ENCODE measurements at regions not wholly inside any gene's neighbourhood (a gene's known extent, or its start where the extent isn't known, plus 50 kb on each side); places are given as distances from the start of the nearest gene placed in this dataset.

DNA sequence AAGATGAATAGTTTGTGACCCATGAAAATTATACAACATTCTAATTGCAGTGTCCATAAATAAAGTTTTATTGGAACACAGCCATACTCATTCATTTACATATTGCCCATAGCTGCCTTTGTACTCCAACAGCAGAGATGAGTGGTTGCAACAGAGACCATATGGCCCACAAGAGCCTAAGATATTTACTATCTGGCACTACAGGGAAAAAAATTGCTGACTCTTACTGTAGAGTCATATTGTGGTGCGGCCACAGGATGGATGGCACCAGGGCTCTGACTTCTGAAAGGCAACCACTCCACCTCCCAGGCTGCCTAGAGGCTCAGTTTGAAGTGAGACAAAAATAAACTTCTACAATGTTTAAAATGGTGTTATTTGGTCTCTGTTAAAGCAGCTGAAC, 404.0 kb upstream of the ATP5MC3 start:
- Histone ChIP-seq H3K9me3 (ENCODE audit: control insufficient read depth, insufficient read depth, low read length) (no peaks in the 10 kb centered on the region), H3K4me3 (ENCODE audit: low read depth, low read length) (no peak overlapping the region), H3K27ac (ENCODE audit: low read depth, low read length) (no peak overlapping the region), H3K36me3 (ENCODE audit: control insufficient read depth, insufficient read depth, low read length) (no peaks in the 10 kb centered on the region), H3K27me3 (ENCODE audit: control insufficient read depth, insufficient read depth, low read length) (no peaks in the 10 kb centered on the region), H3K9ac (ENCODE audit: low read depth, low read length) (no peak overlapping the region), H3K4me1 (ENCODE audit: control insufficient read depth, insufficient read depth, low read length) (no peaks in the 10 kb centered on the region)

DNA sequence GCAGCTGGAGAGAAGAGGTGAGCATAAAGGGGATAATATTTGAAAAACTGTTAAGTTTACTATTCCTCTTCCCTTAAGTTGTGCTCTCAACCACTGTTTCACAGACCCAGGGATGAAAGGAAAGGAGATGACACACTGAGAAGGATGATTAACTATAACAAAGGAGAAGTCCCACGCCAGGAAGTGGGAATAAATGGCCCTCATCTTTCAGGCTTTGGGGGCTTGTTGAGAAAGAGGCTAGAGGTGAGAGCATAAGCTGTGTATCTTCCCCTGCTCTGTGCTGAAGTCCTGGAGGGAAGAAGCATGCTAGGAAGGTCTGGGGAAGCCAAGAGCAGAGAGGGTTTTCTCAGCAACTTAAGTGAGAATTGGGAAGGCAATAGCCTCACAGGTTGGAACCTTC, 399.1 kb upstream of the ATP5MC3 start:
- Histone ChIP-seq H3K27me3 (ENCODE audit: control insufficient read depth, insufficient read depth, low read length) (no peaks in the 10 kb centered on the region), H3K9ac (ENCODE audit: low read depth, low read length) (no peak overlapping the region), H3K27ac (ENCODE audit: low read depth, low read length) (no peak overlapping the region), H3K4me1 (ENCODE audit: control insufficient read depth, insufficient read depth, low read length) (no peaks in the 10 kb centered on the region), H3K4me3 (ENCODE audit: low read depth, low read length) (no peak overlapping the region), H3K9me3 (ENCODE audit: control insufficient read depth, insufficient read depth, low read length) (no peaks in the 10 kb centered on the region), H3K36me3 (ENCODE audit: control insufficient read depth, insufficient read depth, low read length) (no peaks in the 10 kb centered on the region)

DNA sequence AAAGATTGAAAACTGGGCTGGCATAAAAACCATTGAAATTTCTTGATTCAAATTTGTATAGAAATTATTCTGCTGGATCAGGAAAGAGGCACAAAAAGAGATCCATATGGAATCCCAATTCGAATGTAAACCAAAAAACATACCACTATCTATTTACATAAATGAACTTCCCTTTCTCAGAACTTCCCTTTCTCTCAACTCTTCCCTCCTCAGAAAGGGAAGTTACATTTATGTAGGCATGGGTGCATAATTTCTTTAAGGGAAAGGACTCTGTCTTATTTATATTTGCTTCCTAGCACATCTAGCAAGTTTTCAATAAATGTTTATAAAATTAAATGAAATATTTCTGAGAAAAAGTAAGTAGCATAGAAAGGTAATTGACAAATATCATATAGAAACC, 398.1 kb upstream of the ATP5MC3 start:
- Histone ChIP-seq H3K27ac (ENCODE audit: low read depth, low read length) (no peak overlapping the region), H3K4me3 (ENCODE audit: low read depth, low read length) (no peak overlapping the region), H3K9me3 (ENCODE audit: control insufficient read depth, insufficient read depth, low read length) (no peaks in the 10 kb centered on the region), H3K9ac (ENCODE audit: low read depth, low read length) (no peak overlapping the region), H3K36me3 (ENCODE audit: control insufficient read depth, insufficient read depth, low read length) (no peaks in the 10 kb centered on the region), H3K4me1 (ENCODE audit: control insufficient read depth, insufficient read depth, low read length) (no peaks in the 10 kb centered on the region), H3K27me3 (ENCODE audit: control insufficient read depth, insufficient read depth, low read length) (no peaks in the 10 kb centered on the region)

DNA sequence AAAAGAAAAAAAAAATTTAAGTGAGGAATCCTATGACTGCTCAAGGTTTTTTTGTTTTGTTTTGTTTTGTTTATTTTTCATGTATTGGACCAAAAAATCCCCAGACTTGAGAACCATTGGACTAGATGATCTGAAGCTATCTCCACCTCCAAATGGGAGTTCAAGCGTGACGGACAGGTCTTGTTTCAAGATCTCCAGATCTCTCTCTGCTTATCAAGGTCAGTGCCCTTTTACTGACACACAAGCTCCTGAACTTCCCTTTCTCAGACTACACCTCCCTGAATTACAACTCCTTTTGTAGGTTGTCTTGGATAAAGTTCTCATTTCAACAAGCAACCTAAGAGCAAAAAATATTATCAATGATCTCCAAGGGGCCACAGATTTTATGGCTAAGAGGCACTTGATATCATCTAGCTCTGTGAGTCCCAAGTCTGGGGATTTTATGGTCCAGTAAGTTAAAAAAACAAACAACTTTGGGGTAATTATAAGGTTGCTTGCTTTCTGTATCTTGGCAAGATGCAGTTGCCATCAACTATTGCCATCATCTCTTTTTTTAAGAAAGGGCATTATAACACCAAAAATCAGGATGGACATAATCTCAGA, 396.0 kb upstream of the ATP5MC3 start:
- no peak overlapping the region for H3K27ac ChIP-seq (ENCODE audit: low read depth, low read length)
- H3K9ac ChIP-seq (ENCODE audit: low read depth, low read length): no peak overlapping the region
- no peaks in the 10 kb centered on the region for H3K4me1 ChIP-seq (ENCODE audit: control insufficient read depth, insufficient read depth, low read length)
- no peaks in the 10 kb centered on the region for H3K36me3 ChIP-seq (ENCODE audit: control insufficient read depth, insufficient read depth, low read length)
- H3K9me3 ChIP-seq (ENCODE audit: control insufficient read depth, insufficient read depth, low read length): no peaks in the 10 kb centered on the region
- H3K27me3 ChIP-seq (ENCODE audit: control insufficient read depth, insufficient read depth, low read length): no peaks in the 10 kb centered on the region
- no peak overlapping the region for H3K4me3 ChIP-seq (ENCODE audit: low read depth, low read length)

DNA sequence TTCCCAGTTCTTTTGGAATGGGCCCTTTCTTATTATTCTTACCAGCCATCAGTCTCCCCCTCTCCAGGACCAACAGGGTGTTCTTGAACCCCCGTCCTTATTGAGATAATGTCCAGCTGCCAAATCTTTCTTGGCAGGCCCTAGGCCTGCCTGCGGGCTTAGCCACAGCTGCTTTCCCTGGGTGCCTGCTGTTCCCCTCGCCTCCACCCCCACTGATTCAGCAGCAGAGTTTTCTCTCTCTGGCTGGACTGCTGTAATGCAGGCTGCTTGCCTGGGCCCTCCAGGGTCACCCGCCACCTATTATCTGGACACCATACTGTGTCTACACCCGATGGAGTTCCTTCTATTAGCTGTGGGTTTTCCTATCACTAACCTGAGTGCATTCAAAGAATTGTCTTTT, 395.4 kb upstream of the ATP5MC3 start:
- Histone ChIP-seq H3K9me3 (ENCODE audit: control insufficient read depth, insufficient read depth, low read length) (no peaks in the 10 kb centered on the region), H3K9ac (ENCODE audit: low read depth, low read length) (no peak overlapping the region), H3K36me3 (ENCODE audit: control insufficient read depth, insufficient read depth, low read length) (no peaks in the 10 kb centered on the region), H3K27me3 (ENCODE audit: control insufficient read depth, insufficient read depth, low read length) (no peaks in the 10 kb centered on the region), H3K4me1 (ENCODE audit: control insufficient read depth, insufficient read depth, low read length) (no peaks in the 10 kb centered on the region), H3K27ac (ENCODE audit: low read depth, low read length) (no peak overlapping the region), H3K4me3 (ENCODE audit: low read depth, low read length) (no peak overlapping the region)

DNA sequence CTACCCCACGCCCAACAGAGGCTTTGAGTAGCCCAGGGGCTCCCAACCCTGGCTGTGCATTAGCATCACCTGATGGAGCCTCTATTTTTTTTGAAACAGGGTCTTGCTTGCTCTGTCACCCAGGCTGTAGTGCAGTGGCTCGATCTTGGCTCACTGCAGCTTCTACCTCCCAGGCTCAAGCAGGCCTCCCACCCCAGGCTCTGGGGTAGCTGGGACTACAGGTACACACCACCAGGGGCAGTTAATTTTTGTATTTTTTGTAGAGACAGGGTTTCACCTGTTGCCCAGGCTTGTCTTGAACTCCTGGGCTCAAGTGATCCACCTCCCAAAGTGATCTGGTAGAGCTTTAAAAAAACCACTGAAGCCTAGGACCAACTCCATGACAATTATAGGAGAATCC, 394.8 kb upstream of the ATP5MC3 start:
- Histone ChIP-seq H3K9me3 (ENCODE audit: control insufficient read depth, insufficient read depth, low read length) (no peaks in the 10 kb centered on the region), H3K27ac (ENCODE audit: low read depth, low read length) (no peak overlapping the region), H3K27me3 (ENCODE audit: control insufficient read depth, insufficient read depth, low read length) (no peaks in the 10 kb centered on the region), H3K36me3 (ENCODE audit: control insufficient read depth, insufficient read depth, low read length) (no peaks in the 10 kb centered on the region), H3K9ac (ENCODE audit: low read depth, low read length) (no peak overlapping the region), H3K4me3 (ENCODE audit: low read depth, low read length) (no peak overlapping the region), H3K4me1 (ENCODE audit: control insufficient read depth, insufficient read depth, low read length) (no peaks in the 10 kb centered on the region)

DNA sequence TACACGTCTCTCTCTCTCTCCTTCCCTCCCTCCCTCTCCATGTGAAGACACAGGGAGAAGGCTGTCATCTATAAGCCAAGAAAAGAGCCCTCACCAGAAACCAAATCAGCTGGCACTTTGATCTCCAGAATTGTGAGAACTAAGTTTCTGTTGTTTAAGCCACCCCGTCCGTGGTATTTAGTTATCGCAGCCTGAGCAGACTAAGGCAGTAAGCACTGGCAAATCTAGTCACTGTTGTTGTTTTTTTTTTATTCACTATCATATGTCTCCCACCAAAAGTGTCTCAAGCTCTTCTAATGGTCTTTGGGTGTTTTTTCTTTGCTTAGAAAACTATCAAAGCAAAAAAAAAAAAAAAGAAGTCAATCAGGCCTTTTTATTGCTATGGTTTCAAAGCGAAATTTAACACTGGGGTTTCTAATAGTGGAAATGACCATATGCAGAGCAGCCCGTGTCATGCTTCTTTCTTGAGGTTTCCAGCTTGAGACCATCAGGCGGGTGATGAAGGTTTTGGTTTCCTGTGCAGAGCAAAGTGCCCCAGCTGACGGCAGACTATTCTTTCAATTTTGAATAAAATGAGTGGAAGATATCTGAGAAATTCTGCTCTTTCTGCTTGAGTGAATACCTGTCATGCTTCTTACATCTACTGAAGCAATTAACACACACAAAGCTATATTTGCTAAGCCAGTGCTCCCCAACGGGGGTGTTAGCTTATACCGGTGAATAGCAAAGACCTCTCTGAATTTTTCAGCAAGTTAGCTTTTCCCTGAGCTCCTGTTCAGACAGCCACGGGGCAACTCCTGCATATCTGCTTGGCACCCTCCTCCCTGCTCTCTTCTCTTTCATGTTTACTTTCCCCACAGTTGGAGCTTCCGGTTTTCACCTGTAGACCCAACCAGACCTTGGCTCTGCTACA, 394.1 kb upstream of the ATP5MC3 start:
- no peaks in the 10 kb centered on the region for H3K9me3 ChIP-seq (ENCODE audit: control insufficient read depth, insufficient read depth, low read length)
- no peaks in the 10 kb centered on the region for H3K36me3 ChIP-seq (ENCODE audit: control insufficient read depth, insufficient read depth, low read length)
- H3K9ac ChIP-seq (ENCODE audit: low read depth, low read length): no peak overlapping the region
- no peaks in the 10 kb centered on the region for H3K27me3 ChIP-seq (ENCODE audit: control insufficient read depth, insufficient read depth, low read length)
- H3K4me1 ChIP-seq (ENCODE audit: control insufficient read depth, insufficient read depth, low read length): no peaks in the 10 kb centered on the region
- H3K27ac ChIP-seq (ENCODE audit: low read depth, low read length): no peak overlapping the region
- no peak overlapping the region for H3K4me3 ChIP-seq (ENCODE audit: low read depth, low read length)

DNA sequence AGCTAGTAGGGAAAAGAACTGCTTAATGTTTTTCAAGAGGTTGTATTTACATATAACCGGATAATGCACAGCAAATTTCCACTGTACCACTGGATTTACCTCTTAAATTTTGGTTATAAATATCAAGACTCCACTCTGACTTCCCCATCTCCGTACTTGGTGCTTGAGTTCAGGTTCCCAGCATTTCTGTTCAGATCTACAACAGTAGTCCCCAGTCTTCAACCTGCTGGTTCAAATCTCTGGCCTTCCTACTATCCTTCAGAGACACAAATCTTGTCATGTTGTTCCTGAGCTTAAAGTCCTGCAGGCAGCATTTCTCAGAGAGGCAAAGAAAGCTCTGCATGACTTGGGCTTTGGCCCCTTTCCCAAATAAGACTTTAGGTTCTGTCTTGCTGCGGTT, 392.6 kb upstream of the ATP5MC3 start:
- H3K27ac ChIP-seq (ENCODE audit: low read depth, low read length): no peak overlapping the region
- no peaks in the 10 kb centered on the region for H3K27me3 ChIP-seq (ENCODE audit: control insufficient read depth, insufficient read depth, low read length)
- H3K4me1 ChIP-seq (ENCODE audit: control insufficient read depth, insufficient read depth, low read length): no peaks in the 10 kb centered on the region
- H3K9me3 ChIP-seq (ENCODE audit: control insufficient read depth, insufficient read depth, low read length): no peaks in the 10 kb centered on the region
- H3K4me3 ChIP-seq (ENCODE audit: low read depth, low read length): no peak overlapping the region
- H3K9ac ChIP-seq (ENCODE audit: low read depth, low read length): no peak overlapping the region
- no peaks in the 10 kb centered on the region for H3K36me3 ChIP-seq (ENCODE audit: control insufficient read depth, insufficient read depth, low read length)

DNA sequence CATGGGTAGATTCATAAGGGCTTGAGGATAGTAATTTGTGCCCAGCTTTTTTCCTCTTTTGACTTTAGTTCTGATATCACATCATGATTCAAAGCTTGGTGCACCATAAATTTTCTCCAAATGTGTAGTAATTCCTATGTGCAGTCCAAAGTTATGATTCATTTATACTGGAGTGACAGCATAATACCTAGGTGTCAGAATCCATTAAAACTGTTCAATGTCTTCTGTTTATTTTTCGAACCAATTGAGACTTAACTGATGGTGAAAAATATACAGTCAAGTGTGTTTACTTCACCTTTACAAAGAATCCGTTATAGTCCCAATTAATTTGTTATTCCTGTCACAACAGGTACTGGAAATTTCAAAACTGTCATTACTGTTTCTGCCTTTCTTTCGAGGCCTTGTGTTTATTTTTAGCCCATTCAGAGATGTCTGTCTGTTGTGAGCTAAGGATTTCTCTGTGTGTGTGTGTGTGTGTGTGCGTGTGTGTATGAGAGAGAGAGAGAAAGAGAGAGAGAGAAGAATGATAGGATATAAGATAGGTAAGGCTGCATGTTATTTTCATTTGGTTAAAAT, 389.7 kb upstream of the ATP5MC3 start:
- no peaks in the 10 kb centered on the region for H3K4me1 ChIP-seq (ENCODE audit: control insufficient read depth, insufficient read depth, low read length)
- H3K27ac ChIP-seq (ENCODE audit: low read depth, low read length): no peak overlapping the region
- no peak overlapping the region for H3K4me3 ChIP-seq (ENCODE audit: low read depth, low read length)
- no peak overlapping the region for H3K9ac ChIP-seq (ENCODE audit: low read depth, low read length)
- H3K9me3 ChIP-seq (ENCODE audit: control insufficient read depth, insufficient read depth, low read length): no peaks in the 10 kb centered on the region
- H3K36me3 ChIP-seq (ENCODE audit: control insufficient read depth, insufficient read depth, low read length): no peaks in the 10 kb centered on the region
- H3K27me3 ChIP-seq (ENCODE audit: control insufficient read depth, insufficient read depth, low read length): no peaks in the 10 kb centered on the region

DNA sequence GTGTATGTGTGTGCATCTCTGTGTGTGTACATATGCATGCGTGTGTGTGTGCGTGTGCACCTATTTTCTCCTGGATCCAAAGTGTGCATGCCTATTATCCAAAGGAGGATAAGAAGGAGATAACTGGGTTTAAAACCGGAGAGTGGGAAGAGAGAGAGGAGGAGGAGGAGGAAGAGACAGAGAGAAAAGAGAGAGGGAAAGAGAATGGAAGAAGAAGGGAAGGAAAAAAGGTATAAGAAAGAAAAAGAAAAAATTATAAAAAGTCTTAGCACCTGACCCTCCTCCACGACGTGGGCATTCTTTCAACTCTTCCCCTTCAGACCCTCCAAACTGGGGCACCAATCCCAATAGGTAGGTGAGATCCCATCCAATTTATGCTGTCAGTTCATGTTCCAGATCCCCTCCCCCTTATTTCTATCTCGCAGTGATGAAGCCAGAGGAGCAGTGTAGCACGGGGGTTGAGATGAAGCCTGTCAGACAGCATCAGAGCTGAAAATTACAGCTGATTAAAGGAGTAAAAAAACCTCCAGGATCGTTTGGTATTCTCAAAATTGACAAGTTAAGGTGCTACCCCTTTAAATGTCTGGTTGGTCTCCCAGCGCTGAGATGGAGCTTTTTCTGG, 386.7 kb upstream of the ATP5MC3 start:
- no peaks in the 10 kb centered on the region for H3K9me3 ChIP-seq (ENCODE audit: control insufficient read depth, insufficient read depth, low read length)
- no peaks in the 10 kb centered on the region for H3K36me3 ChIP-seq (ENCODE audit: control insufficient read depth, insufficient read depth, low read length)
- H3K4me1 ChIP-seq (ENCODE audit: control insufficient read depth, insufficient read depth, low read length): no peaks in the 10 kb centered on the region

More for the DNA sequence above, 386.7 kb upstream of the ATP5MC3 start:
- Histone ChIP-seq H3K4me3 (ENCODE audit: low read depth, low read length) (no peak overlapping the region), H3K9ac (ENCODE audit: low read depth, low read length) (no peak overlapping the region), H3K27me3 (ENCODE audit: control insufficient read depth, insufficient read depth, low read length) (no peaks in the 10 kb centered on the region), H3K27ac (ENCODE audit: low read depth, low read length) (no peak overlapping the region)
